ENCODE measurements at regions not wholly inside any gene's neighbourhood (a gene's known extent, or its start where the extent isn't known, plus 50 kb on each side); places are given as distances from the start of the nearest gene placed in this dataset.

DNA sequence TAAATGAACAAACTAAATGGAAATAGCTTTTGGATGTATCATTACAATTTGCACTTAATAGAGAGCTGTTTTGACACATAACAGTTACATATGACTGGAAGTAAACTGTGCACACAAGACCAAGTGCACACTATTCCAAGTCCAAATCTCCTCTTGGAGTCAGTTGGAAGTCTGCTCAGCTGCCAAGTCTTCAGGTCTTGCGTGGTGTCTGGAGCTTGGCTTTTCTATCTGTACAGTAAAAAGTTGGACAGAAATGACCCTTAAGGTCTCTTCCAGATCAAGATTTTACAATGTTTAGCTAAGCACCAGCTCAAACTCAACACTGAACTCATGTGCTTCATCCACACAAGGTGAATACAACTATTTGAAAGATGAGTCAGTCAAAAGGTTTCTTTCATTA is 456.9 kb downstream of the RASEF start:
- H3K27ac ChIP-seq, result no peak overlapping the region
- DNase-seq, result no peak
- H3K4me1 ChIP-seq, result no peaks in the 10 kb centered on the region
- TF ChIP-seq, protein P1, sequence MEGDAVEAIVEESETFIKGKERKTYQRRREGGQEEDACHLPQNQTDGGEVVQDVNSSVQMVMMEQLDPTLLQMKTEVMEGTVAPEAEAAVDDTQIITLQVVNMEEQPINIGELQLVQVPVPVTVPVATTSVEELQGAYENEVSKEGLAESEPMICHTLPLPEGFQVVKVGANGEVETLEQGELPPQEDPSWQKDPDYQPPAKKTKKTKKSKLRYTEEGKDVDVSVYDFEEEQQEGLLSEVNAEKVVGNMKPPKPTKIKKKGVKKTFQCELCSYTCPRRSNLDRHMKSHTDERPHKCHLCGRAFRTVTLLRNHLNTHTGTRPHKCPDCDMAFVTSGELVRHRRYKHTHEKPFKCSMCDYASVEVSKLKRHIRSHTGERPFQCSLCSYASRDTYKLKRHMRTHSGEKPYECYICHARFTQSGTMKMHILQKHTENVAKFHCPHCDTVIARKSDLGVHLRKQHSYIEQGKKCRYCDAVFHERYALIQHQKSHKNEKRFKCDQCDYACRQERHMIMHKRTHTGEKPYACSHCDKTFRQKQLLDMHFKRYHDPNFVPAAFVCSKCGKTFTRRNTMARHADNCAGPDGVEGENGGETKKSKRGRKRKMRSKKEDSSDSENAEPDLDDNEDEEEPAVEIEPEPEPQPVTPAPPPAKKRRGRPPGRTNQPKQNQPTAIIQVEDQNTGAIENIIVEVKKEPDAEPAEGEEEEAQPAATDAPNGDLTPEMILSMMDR (IDR thresholded peaks at IDR 0.05), result no peak
- H3K9ac ChIP-seq (ENCODE audit: low read depth in 2 of 2, low read length in 2 of 2), result no peak overlapping the region
- H3K9me3 ChIP-seq, result no peaks in the 10 kb centered on the region
- H3K4me3 ChIP-seq, result no peak overlapping the region
- intact Hi-C loops (cut with DNase I), result loop anchor here (10.0 kb wide), 3 partner anchors 71 to 921 kb away; partner anchors contain the start of gene TLE1
- H3K36me3 ChIP-seq, result no peaks in the 10 kb centered on the region
- H3K27me3 ChIP-seq, result no peaks in the 10 kb centered on the region

DNA sequence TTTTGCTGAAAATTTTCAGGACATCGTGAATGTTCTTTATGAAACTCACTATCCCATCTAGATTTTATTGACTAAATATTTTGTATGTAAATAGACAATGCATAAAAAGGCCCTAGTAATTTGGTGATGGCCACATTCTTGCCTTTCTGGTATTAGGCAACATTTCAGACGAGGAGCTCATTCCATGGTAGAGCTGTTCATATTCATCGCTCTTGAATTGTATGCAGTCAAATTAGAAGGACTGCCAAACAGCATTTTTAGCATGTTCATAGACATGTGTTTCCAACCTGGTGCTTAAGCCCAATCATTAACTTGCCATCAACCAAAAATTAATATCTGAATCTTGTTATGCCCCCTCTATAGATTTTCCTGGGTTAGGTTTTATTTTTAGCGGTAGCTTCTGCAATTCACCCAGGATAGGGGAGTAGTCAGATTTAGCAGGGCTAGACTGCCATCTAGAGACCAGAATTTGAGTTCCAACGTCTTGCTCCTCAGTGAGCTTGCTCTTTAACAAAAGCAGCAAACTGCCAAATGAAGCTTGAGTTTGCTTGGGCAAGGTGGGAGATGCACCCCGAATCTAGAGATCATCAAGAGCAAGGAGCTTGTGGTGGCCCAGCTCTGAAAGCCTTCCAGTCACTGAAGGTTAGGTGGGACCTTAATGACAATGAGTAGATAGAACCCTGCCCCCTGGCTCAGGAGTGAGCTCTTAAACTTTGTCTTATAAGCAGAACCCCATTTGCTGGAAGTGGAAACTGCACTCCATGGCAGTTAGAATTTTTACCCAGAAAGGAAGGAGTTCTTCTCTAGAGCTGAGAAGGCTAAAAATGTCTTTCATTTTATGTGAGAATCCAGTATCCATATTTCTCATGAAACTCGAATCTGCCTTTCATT is 456.2 kb downstream of the RASEF start:
- Histone ChIP-seq H3K27me3 (no peaks in the 10 kb centered on the region), H3K9me3 (no peaks in the 10 kb centered on the region), H3K36me3 (no peaks in the 10 kb centered on the region), H3K4me1 (no peaks in the 10 kb centered on the region), H3K9ac (ENCODE audit: low read depth in 2 of 2, low read length in 2 of 2) (no peak overlapping the region), H3K27ac (no peak overlapping the region), H3K4me3 (no peak overlapping the region)
- intact Hi-C loops (cut with DNase I), result loop anchor here (10.0 kb wide), 3 partner anchors 72 to 922 kb away; partner anchors contain the start of gene TLE1
- DNase-seq, result peak; percentile 66
- TF ChIP-seq, protein P1 (IDR thresholded peaks at IDR 0.05), result peak; percentile 43

DNA sequence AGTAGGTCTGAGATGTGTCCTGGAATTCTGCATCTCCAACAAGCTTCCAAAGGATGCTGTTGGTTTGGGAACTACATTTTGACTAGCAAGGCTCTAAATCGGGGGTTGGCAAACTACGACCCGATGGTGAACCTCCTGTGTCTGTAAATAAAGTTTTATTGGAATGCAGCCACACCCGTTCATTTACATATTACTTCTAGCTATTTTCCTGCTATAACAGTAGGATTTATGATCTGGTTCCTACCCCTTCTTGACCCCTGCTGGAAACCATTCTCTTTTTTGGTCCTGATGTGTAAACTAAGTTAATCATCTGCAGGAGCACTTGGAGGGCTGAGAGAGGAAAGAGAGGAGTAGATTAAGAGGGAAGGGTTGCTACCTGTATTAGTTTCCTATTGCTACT is 454.5 kb downstream of the RASEF start:
- no peak overlapping the region for H3K4me3 ChIP-seq
- H3K9ac ChIP-seq (ENCODE audit: low read depth in 2 of 2, low read length in 2 of 2), result no peak overlapping the region
- DNase-seq, result no peak
- intact Hi-C loops (cut with DNase I), result loop anchor here (10.0 kb wide), 3 partner anchors 74 to 924 kb away; partner anchors contain the start of gene TLE1
- no peaks in the 10 kb centered on the region for H3K36me3 ChIP-seq
- H3K4me1 ChIP-seq, result no peaks in the 10 kb centered on the region
- TF ChIP-seq, protein P1 (IDR thresholded peaks at IDR 0.05), result no peak
- no peak overlapping the region for H3K27ac ChIP-seq
- H3K9me3 ChIP-seq, result no peaks in the 10 kb centered on the region
- no peaks in the 10 kb centered on the region for H3K27me3 ChIP-seq

DNA sequence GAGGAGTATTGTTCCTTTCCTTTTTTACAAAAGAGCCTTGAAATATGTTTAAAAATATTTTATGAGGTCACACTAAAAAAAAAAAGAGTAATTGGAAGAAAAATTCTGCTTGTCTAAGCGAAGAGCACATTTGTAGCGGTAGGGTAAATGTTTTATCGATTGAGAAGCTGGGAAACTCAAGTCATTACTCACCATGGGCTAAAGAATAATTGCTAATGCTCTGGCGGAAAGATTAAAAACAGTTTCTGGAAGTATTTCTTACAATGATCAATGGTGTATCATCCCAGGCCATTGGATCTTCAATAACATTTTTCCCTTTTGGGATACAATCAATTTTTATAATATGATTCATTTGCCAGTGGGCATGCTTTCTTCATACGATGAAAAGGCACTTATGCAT is 450.0 kb downstream of the RASEF start:
- H3K9me3 ChIP-seq, result no peaks in the 10 kb centered on the region
- H3K4me3 ChIP-seq, result no peak overlapping the region
- DNase-seq, result no peak
- intact Hi-C loops (cut with DNase I), result no loop called here
- TF ChIP-seq, protein P1 (IDR thresholded peaks at IDR 0.05), result no peak
- H3K27me3 ChIP-seq, result no peaks in the 10 kb centered on the region
- H3K27ac ChIP-seq, result no peak overlapping the region
- H3K9ac ChIP-seq (ENCODE audit: low read depth in 2 of 2, low read length in 2 of 2), result no peak overlapping the region
- H3K4me1 ChIP-seq, result no peaks in the 10 kb centered on the region
- H3K36me3 ChIP-seq, result no peaks in the 10 kb centered on the region

DNA sequence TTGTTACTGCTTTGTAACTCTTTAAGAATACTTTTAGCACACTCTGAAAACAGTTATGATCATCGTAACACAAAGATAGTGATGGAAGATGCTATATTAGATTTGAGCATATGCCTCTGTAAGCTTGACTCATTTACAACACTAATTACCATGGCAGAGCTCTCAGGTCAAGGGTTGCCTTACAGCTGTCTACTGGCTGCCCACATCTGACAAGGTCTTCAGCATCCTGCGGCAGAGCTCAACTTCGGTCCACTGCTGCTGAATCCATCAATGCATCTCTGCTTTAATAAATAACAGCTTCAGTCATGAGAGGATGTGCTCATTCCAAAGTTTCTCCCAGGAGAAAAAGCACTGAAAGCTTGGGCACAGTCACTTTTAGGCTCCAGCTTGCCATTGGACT is 449.4 kb downstream of the RASEF start:
- no peaks in the 10 kb centered on the region for H3K4me1 ChIP-seq
- no peaks in the 10 kb centered on the region for H3K9me3 ChIP-seq
- H3K27ac ChIP-seq, result no peak overlapping the region
- intact Hi-C loops (cut with DNase I), result no loop called here
- H3K9ac ChIP-seq (ENCODE audit: low read depth in 2 of 2, low read length in 2 of 2), result no peak overlapping the region
- H3K4me3 ChIP-seq, result no peak overlapping the region
- no peaks in the 10 kb centered on the region for H3K36me3 ChIP-seq
- no peak for DNase-seq
- TF ChIP-seq, protein P1 (IDR thresholded peaks at IDR 0.05), result no peak
- H3K27me3 ChIP-seq, result no peaks in the 10 kb centered on the region

Data from colonic mucosa (tissue), 4 donors.